ENCODE measurements at regions not wholly inside any gene's neighbourhood (a gene's known extent, or its start where the extent isn't known, plus 50 kb on each side); places are given as distances from the start of the nearest gene placed in this dataset.

- Histone ChIP-seq H3K27me3 (ENCODE audit: low read depth) (no peaks in the 10 kb centered on the region), H3K4me1 (no peaks in the 10 kb centered on the region), H3K36me3 (no peaks in the 10 kb centered on the region), H3K4me3 (no peak overlapping the region), H3K27ac (replicated peaks) (no peak overlapping the region), H3K9me3 (replicated peaks) (peaks cover 1% of the 10 kb centered on the region)
- intact Hi-C loops (cut with micrococcal nuclease): no loop called here
- DNase-seq: no peak
- no peak for TF ChIP-seq CTCF (IDR thresholded peaks at IDR 0.05; ENCODE audit: borderline replicate concordance)
Measured at GRCh38 chr2:183993052-183993451, 605.3 kb upstream of the ZNF804A start.

GRCh38 chr2:183995632-183996031, 602.7 kb upstream of the ZNF804A start:
- no peaks in the 10 kb centered on the region for H3K36me3 ChIP-seq
- no peak for TF ChIP-seq CTCF (IDR thresholded peaks at IDR 0.05; ENCODE audit: borderline replicate concordance)
- no peak for DNase-seq
- no peaks in the 10 kb centered on the region for H3K9me3 ChIP-seq (replicated peaks)
- H3K27me3 ChIP-seq (ENCODE audit: low read depth): no peaks in the 10 kb centered on the region
- H3K4me3 ChIP-seq: no peak overlapping the region
- intact Hi-C loops (cut with micrococcal nuclease): no loop called here
- H3K4me1 ChIP-seq: no peaks in the 10 kb centered on the region
- no peak overlapping the region for H3K27ac ChIP-seq (replicated peaks)

- intact Hi-C loops (cut with micrococcal nuclease): no loop called here
- H3K9me3 ChIP-seq (replicated peaks): no peaks in the 10 kb centered on the region
- no peak for DNase-seq
Measured at GRCh38 chr2:183996825-183997793, 601.2 kb upstream of the ZNF804A start.

GRCh38 chr2:183998041-183998796, 600.1 kb upstream of the ZNF804A start:
- TF ChIP-seq CTCF (IDR thresholded peaks at IDR 0.05; ENCODE audit: borderline replicate concordance): no peak
- no peak for DNase-seq
- intact Hi-C loops (cut with micrococcal nuclease): no loop called here
- H3K4me1 ChIP-seq: no peaks in the 10 kb centered on the region
- H3K9me3 ChIP-seq (replicated peaks): no peaks in the 10 kb centered on the region
- H3K27ac ChIP-seq (replicated peaks): no peak overlapping the region
- H3K36me3 ChIP-seq: no peaks in the 10 kb centered on the region
- no peaks in the 10 kb centered on the region for H3K27me3 ChIP-seq (ENCODE audit: low read depth)
- H3K4me3 ChIP-seq: no peak overlapping the region

More at GRCh38 chr2:183996825-183997793, 601.2 kb upstream of the ZNF804A start:
- Histone ChIP-seq H3K4me1 (no peaks in the 10 kb centered on the region), H3K27ac (replicated peaks) (no peak overlapping the region), H3K4me3 (no peak overlapping the region), H3K36me3 (no peaks in the 10 kb centered on the region), H3K27me3 (ENCODE audit: low read depth) (no peaks in the 10 kb centered on the region)
- no peak for TF ChIP-seq CTCF (IDR thresholded peaks at IDR 0.05; ENCODE audit: borderline replicate concordance)

- no peaks in the 10 kb centered on the region for H3K36me3 ChIP-seq
- TF ChIP-seq CTCF (IDR thresholded peaks at IDR 0.05; ENCODE audit: borderline replicate concordance): no peak
- H3K9me3 ChIP-seq (replicated peaks): no peaks in the 10 kb centered on the region
- H3K27me3 ChIP-seq (ENCODE audit: low read depth): no peaks in the 10 kb centered on the region
- intact Hi-C loops (cut with micrococcal nuclease): no loop called here
- no peaks in the 10 kb centered on the region for H3K4me1 ChIP-seq
- no peak overlapping the region for H3K27ac ChIP-seq (replicated peaks)
- H3K4me3 ChIP-seq: no peak overlapping the region
- no peak for DNase-seq
Measured at GRCh38 chr2:183998797-183999190, 599.5 kb upstream of the ZNF804A start.

Data from left ventricle myocardium inferior (tissue), 1 donor.